A673 (cell line): ENCODE measurements at regions not wholly inside any gene's neighbourhood (a gene's known extent, or its start where the extent isn't known, plus 50 kb on each side); places are given as distances from the start of the nearest gene placed in this dataset.
"Not testable (repeated sequence)": the region's sequence is repeated elsewhere in the genome, so short reads cannot be mapped to it uniquely, and the experiment has no call there.

ENCODE experiments used
- BruUV-seq: library from RNA; stranded (reverse); fragments of 400-500 nt; replicated peaks from 2 replicates; lab custom pipeline; 2021; lab: Mats Ljungman, UMichigan
- CTCF ChIA-PET: fragments of 300-600 bp; sonication (Branson Sonifier 250); formaldehyde crosslinking; loops from one replicate; lab custom pipeline; 2022; ENCODE audit warnings: antibody characterized with exemption; lab: Charles Lee
- POLR2A ChIA-PET: fragments of 300-600 bp; sonication (Branson Sonifier 250); formaldehyde crosslinking; loops from one replicate; lab custom pipeline; 2022; ENCODE audit warnings: antibody characterized with exemption; ENCODE audit not compliant: low non-redundant PET; lab: Charles Lee
- DNase-seq: peaks from one replicate; pipeline ENCODE4 v3.0.0-alpha.2; 2015; ENCODE audit warnings: low spot score
- H3K27ac ChIP-seq: fragments of 200-600 bp; sonication (generic); 2 replicates; pipeline ENCODE4 v1.5.1; 2016; ENCODE audit warnings: mixed run types, low read depth, mild to moderate bottlenecking, mixed read lengths, antibody characterized with exemption, low read length; ENCODE audit not compliant: poor library complexity, severe bottlenecking
- H3K27me3 ChIP-seq: fragments of 200-600 bp; sonication (generic); replicated peaks from 2 replicates; pipeline ENCODE4 v1.6.1; 2017; ENCODE audit warnings: mixed run types, low read depth, mild to moderate bottlenecking, mixed read lengths, antibody characterized with exemption, low read length; ENCODE audit not compliant: insufficient read depth, poor library complexity
- H3K36me3 ChIP-seq: fragments of 200-600 bp; sonication (generic); 2 replicates; pipeline ENCODE4 v1.6.1; 2016; ENCODE audit warnings: mixed run types, mild to moderate bottlenecking, mixed read lengths, antibody characterized with exemption, low read length; ENCODE audit not compliant: insufficient read depth, poor library complexity, severe bottlenecking
- H3K4me1 ChIP-seq: fragments of 200-600 bp; sonication (generic); 2 replicates; pipeline ENCODE4 v1.6.1; 2017; ENCODE audit warnings: mixed run types, mild to moderate bottlenecking, mixed read lengths, antibody characterized with exemption, low read length; ENCODE audit not compliant: insufficient read depth, poor library complexity, severe bottlenecking
- H3K4me3 ChIP-seq: fragments of 200-600 bp; sonication (generic); 2 replicates; pipeline ENCODE4 v1.5.1; 2016; ENCODE audit warnings: low read depth, mixed run types, mild to moderate bottlenecking, mixed read lengths, low read length; ENCODE audit not compliant: poor library complexity, severe bottlenecking
- H3K9me3 ChIP-seq: fragments of 200-600 bp; sonication (generic); 2 replicates; pipeline ENCODE4 v1.6.1; 2016; ENCODE audit warnings: mixed run types, low read depth, mild to moderate bottlenecking, mixed read lengths, antibody characterized with exemption, low read length; ENCODE audit not compliant: poor library complexity, severe bottlenecking
- EZH2 ChIP-seq: fragments of 200-600 bp; sonication (generic); IDR thresholded peaks from 2 replicates; pipeline ENCODE4 v1.6.1; 2017; ENCODE audit warnings: borderline replicate concordance, low read depth, mild to moderate bottlenecking, mixed read lengths, antibody characterized with exemption, low read length; ENCODE audit not compliant: poor library complexity, severe bottlenecking
- intact Hi-C: fragments of 100-400 bp; cut with micrococcal nuclease; formaldehyde crosslinking; loops from one replicate; pipeline ENCODE4 v1.10.0; 2022; ENCODE audit not compliant: unreplicated experiment
- TF ChIP-seq, protein P1 (sequence below): fragments of 300-800, 200-600 bp; sonication (generic); conservative IDR thresholded peaks from 2 replicates; pipeline ENCODE4 v1.5.1; 2017; ENCODE audit warnings: low read depth, mild to moderate bottlenecking, antibody characterized with exemption, low read length, moderate library complexity, mixed read lengths

DNA sequence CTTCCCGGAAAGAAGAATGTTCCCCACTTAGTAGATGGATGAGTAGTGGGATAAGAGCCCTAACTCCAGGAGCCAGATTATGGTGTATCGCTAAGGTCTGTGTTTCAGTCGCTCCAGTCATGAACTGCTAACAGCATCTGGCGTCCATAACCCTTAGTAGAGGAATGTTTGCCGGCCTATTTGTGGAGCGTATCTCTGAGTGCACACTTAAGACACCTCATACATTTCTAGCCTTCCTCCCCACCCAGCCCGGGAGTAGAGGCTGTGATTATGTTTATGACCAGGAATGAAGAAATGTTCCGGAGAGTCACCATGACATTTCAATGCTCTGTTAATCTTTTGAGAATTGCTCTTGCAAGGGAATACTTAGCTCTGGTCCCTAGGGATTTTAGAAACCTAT, 251.1 kb upstream of the SOX4 start:
- no peaks in the 10 kb centered on the region for H3K9me3 ChIP-seq
- H3K27me3 ChIP-seq = no peaks in the 10 kb centered on the region
- TF ChIP-seq, protein P1, sequence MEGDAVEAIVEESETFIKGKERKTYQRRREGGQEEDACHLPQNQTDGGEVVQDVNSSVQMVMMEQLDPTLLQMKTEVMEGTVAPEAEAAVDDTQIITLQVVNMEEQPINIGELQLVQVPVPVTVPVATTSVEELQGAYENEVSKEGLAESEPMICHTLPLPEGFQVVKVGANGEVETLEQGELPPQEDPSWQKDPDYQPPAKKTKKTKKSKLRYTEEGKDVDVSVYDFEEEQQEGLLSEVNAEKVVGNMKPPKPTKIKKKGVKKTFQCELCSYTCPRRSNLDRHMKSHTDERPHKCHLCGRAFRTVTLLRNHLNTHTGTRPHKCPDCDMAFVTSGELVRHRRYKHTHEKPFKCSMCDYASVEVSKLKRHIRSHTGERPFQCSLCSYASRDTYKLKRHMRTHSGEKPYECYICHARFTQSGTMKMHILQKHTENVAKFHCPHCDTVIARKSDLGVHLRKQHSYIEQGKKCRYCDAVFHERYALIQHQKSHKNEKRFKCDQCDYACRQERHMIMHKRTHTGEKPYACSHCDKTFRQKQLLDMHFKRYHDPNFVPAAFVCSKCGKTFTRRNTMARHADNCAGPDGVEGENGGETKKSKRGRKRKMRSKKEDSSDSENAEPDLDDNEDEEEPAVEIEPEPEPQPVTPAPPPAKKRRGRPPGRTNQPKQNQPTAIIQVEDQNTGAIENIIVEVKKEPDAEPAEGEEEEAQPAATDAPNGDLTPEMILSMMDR = no peak
- no peak for TF ChIP-seq EZH2
- H3K27ac ChIP-seq = no peak overlapping the region
- POLR2A ChIA-PET = no interaction called here
- H3K4me1 ChIP-seq = no peaks in the 10 kb centered on the region
- peak; percentile 34 for DNase-seq
- H3K36me3 ChIP-seq = no peaks in the 10 kb centered on the region
- CTCF ChIA-PET = no interaction called here
- H3K4me3 ChIP-seq = no peak overlapping the region
- intact Hi-C loops = no loop called here
- no TSS peak for BruUV-seq

DNA sequence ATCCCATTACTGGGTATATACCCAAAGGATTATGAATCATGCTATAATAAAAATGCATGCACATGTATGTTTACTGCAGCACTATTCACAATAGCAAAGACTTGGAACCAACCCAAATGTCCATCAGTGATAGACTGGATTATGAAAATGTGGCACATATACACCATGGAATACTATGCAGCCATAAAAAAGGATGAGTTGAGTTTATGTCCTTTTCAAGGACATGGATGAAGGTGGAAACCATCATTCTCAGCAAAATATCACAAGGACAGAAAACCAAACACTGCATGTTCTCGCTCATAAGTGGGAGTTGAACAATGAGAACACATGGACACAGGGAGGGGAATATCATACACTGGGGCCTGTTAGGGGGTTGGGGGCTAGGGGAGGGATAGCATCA, 247.8 kb upstream of the SOX4 start:
- CTCF ChIA-PET, DNase-seq, BruUV-seq, H3K4me1 ChIP-seq, H3K36me3 ChIP-seq, H3K27ac ChIP-seq, H3K27me3 ChIP-seq, H3K4me3 ChIP-seq, POLR2A ChIA-PET, H3K9me3 ChIP-seq, intact Hi-C loops: not testable (repeated sequence)

DNA sequence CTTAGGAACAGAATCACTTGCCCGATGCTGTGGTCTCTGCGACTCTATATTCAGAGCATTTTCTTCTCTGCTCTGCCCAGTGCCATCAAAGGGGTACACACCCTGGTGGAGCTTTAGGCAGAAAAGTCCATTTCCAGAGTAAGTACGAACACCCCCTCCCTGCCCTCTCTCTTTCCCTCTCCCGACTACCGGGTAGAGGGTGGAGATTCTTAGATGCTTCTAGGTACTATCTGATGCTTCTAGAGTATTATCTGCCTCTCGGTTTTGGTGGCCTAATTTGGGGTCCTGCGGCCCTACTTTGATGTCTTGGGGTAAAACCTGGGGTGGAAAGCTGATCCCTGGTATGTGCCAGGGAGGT, 245.4 kb upstream of the SOX4 start:
- no peaks in the 10 kb centered on the region for H3K27me3 ChIP-seq
- DNase-seq = no peak
- H3K27ac ChIP-seq = no peak overlapping the region
- no peaks in the 10 kb centered on the region for H3K9me3 ChIP-seq
- H3K4me1 ChIP-seq = peaks cover 8% of the 10 kb centered on the region
- intact Hi-C loops = no loop called here
- BruUV-seq = no TSS peak
- CTCF ChIA-PET = no interaction called here
- H3K4me3 ChIP-seq = no peak overlapping the region
- POLR2A ChIA-PET = no interaction called here
- TF ChIP-seq, protein P1 = no peak
- TF ChIP-seq EZH2 = no peak
- H3K36me3 ChIP-seq = no peaks in the 10 kb centered on the region

DNA sequence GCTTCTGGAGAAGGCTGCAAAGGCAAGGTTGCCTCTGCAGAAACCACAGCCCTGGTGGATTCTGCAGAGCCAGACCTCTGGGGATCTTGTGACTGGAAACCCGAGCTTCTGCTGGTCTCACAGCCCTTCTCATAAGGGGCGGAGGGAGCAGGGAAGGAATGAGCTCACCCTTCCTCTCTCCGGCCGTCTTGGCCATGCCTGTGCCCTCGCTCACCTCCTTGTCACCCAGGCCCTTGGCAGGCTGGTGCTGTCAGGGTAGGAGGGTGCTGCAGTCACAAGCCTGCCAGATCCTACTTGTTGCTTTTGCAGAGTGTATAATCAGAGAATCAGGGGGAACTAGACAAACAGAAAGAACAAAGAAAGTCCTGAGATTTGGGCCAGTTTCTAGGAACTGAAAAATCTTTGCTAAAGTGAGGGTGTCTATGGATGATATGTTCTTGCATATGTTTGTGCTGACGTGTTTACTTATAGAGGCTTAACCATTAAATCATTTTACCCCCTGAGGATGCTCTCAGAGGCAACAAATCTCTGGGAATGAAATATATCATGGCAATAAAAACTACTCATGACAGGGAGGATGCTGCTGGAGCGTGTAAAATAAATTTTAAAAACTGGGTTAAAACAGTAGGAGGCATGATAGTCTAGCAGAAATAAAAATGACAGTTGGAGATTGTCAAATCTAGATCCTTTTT, 244.9 kb upstream of the SOX4 start:
- Histone ChIP-seq H3K27ac (no peak overlapping the region), H3K9me3 (no peaks in the 10 kb centered on the region), H3K36me3 (no peaks in the 10 kb centered on the region), H3K4me3 (no peak overlapping the region), H3K4me1 (peaks cover 8% of the 10 kb centered on the region), H3K27me3 (no peaks in the 10 kb centered on the region)
- TF ChIP-seq, protein P1 = no peak
- TF ChIP-seq EZH2 = no peak
- CTCF ChIA-PET = no interaction called here
- no TSS peak for BruUV-seq
- intact Hi-C loops = no loop called here
- peak; percentile 47 for DNase-seq
- POLR2A ChIA-PET = no interaction called here
